SK-N-SH (cell line): ENCODE measurements at regions not wholly inside any gene's neighbourhood (a gene's known extent, or its start where the extent isn't known, plus 50 kb on each side); places are given as distances from the start of the nearest gene placed in this dataset.

Experiments used
- CTCF ChIA-PET: fragments of 300-600, 350-600 bp; formaldehyde crosslinking; extraction: SDS; loops from one replicate; lab custom pipeline; 2021; lab: Yijun Ruan, JAX
- POLR2A ChIA-PET: fragments of 350-600 bp; sonication (Branson Sonifier 250); formaldehyde crosslinking; extraction: SDS; loops from one replicate; lab custom pipeline; 2020; ENCODE audit warnings: antibody characterized with exemption, inconsistent platforms; lab: Yijun Ruan, JAX
- DNase-seq: peaks from one replicate; pipeline ENCODE4 v3.0.0; 2012
- H2AFZ ChIP-seq: fragments of 200-600 bp; sonication (generic); 2 replicates; pipeline ENCODE4 v1.8.1; 2016; ENCODE audit warnings: antibody characterized with exemption, mild to moderate bottlenecking, low read depth
- H3F3A ChIP-seq: fragments of 200-600 bp; sonication (generic); replicated peaks from 2 replicates; pipeline ENCODE3; 2016; ENCODE audit warnings: antibody characterized with exemption, mild to moderate bottlenecking; ENCODE audit not compliant: insufficient read depth
- H3K27ac ChIP-seq, 2 experiments: fragments of 200-500 bp in 1 of 2; fragments of 200-600 bp in 1 of 2; sonication (Bioruptor generic) in 1 of 2; sonication (generic), shearing (Covaris generic) in 1 of 2; 2 replicates each; pipeline versions ENCODE4 v1.5.1 to v1.6.1; 2014 to 2016; ENCODE audit warnings: low read depth in 2 of 2, inconsistent platforms in 1 of 2, low read length in 1 of 2, mild to moderate bottlenecking in 1 of 2, mixed read lengths in 1 of 2
- H3K27me3 ChIP-seq: fragments of 200-600 bp; sonication (generic), shearing (Covaris generic); 2 replicates; pipeline ENCODE4 v1.6.1; 2016; ENCODE audit warnings: mixed run types; ENCODE audit not compliant: insufficient read depth
- H3K36me3 ChIP-seq, 2 experiments: fragments of 200-500 bp in 1 of 2; fragments of 200-600 bp in 1 of 2; sonication (Bioruptor generic) in 1 of 2; sonication (generic) in 1 of 2; replicated peaks in 1 of 2; 2 replicates each; pipeline versions ENCODE3 to v1.5.1; 2014 to 2016; ENCODE audit warnings: low read length in 1 of 2, mild to moderate bottlenecking in 1 of 2; ENCODE audit not compliant: insufficient read depth in 2 of 2, control insufficient read depth in 1 of 2
- H3K4me1 ChIP-seq, 2 experiments: fragments of 200-500 bp in 1 of 2; fragments of 200-600 bp in 1 of 2; sonication (Bioruptor generic) in 1 of 2; sonication (generic), shearing (Covaris generic) in 1 of 2; 2 replicates each; pipeline versions ENCODE4 v1.5.1 to v1.6.1; 2014 to 2016; ENCODE audit warnings: low read depth in 1 of 2, low read length in 1 of 2, mixed run types in 1 of 2; ENCODE audit not compliant: insufficient read depth in 2 of 2, control insufficient read depth in 1 of 2
- H3K4me2 ChIP-seq: fragments of 200-600 bp; sonication (generic), shearing (Covaris generic); 2 replicates; pipeline ENCODE4 v1.6.1; 2017; ENCODE audit warnings: mixed run types
- H3K4me3 ChIP-seq, 2 experiments: fragments of 200-500 bp in 1 of 2; fragments of 200-600 bp in 1 of 2; sonication (Bioruptor generic) in 1 of 2; sonication (generic), shearing (Covaris generic) in 1 of 2; 2 replicates each; pipeline versions ENCODE4 v1.5.1 to v1.8.1; 2014 to 2016; ENCODE audit warnings: low read depth in 2 of 2, inconsistent platforms in 1 of 2, low read length in 1 of 2, mild to moderate bottlenecking in 1 of 2, mixed read lengths in 1 of 2, moderate library complexity in 1 of 2
- H3K79me2 ChIP-seq: fragments of 200-600 bp; sonication (generic); 2 replicates; pipeline ENCODE4 v1.8.1; 2017; ENCODE audit warnings: mild to moderate bottlenecking; ENCODE audit not compliant: insufficient read depth
- H3K9ac ChIP-seq: fragments of 200-600 bp; sonication (generic); 2 replicates; pipeline ENCODE4 v1.6.1; 2017; ENCODE audit warnings: mixed run types
- H3K9me2 ChIP-seq: fragments of 200-600 bp; sonication (generic); 2 replicates; pipeline ENCODE4 v1.6.1; 2017; ENCODE audit warnings: mixed run types
- H3K9me3 ChIP-seq: fragments of 200-600 bp; sonication (generic); 2 replicates; pipeline ENCODE4 v1.6.1; 2017; ENCODE audit warnings: mixed run types, mild to moderate bottlenecking, moderate library complexity
- H4K20me1 ChIP-seq: fragments of 200-600 bp; sonication (generic); 2 replicates; pipeline ENCODE4 v1.6.1; 2017; ENCODE audit warnings: mild to moderate bottlenecking, mixed run types; ENCODE audit not compliant: insufficient read depth
- ELF1 ChIP-seq: IDR thresholded peaks from 2 replicates; pipeline ENCODE4 v1.4.0; 2012
- EZH2phosphoT487 ChIP-seq: fragments of 200-600 bp; sonication (generic); IDR thresholded peaks from 2 replicates; pipeline ENCODE4 v1.6.1; 2017; ENCODE audit warnings: low read depth, mixed run types, mild to moderate bottlenecking, antibody characterized with exemption, moderate library complexity, borderline replicate concordance
- FOSL2 ChIP-seq: IDR thresholded peaks from 2 replicates; pipeline ENCODE4 v1.4.0; 2012; ENCODE audit warnings: low read depth, mild to moderate bottlenecking, moderate library complexity, borderline replicate concordance
- JUND ChIP-seq: IDR thresholded peaks from 2 replicates; pipeline ENCODE4 v1.4.0; 2012
- NFIC ChIP-seq: IDR thresholded peaks from 2 replicates; pipeline ENCODE4 v1.4.0; 2012; ENCODE audit warnings: borderline replicate concordance
- POLR2AphosphoS5 ChIP-seq: IDR thresholded peaks from 2 replicates; pipeline ENCODE4 v1.6.1; 2012; ENCODE audit warnings: low read depth, low read length
- RAD21 ChIP-seq: IDR thresholded peaks from 2 replicates; pipeline ENCODE4 v1.6.1; 2012; ENCODE audit warnings: mild to moderate bottlenecking, low read length
- RFX5 ChIP-seq: IDR thresholded peaks from 2 replicates; pipeline ENCODE4 v1.6.1; 2012; ENCODE audit warnings: mild to moderate bottlenecking, improper control_type of control experiment, low read length
- RXRA ChIP-seq: IDR thresholded peaks from 2 replicates; pipeline ENCODE4 v1.4.0; 2012; ENCODE audit warnings: low read depth, mild to moderate bottlenecking, borderline replicate concordance
- SIN3A ChIP-seq: IDR thresholded peaks from 2 replicates; pipeline ENCODE4 v1.6.1; 2012; ENCODE audit warnings: low read depth, mild to moderate bottlenecking, low read length, moderate library complexity, borderline replicate concordance
- SMC3 ChIP-seq: IDR thresholded peaks from 2 replicates; pipeline ENCODE4 v1.6.1; 2012; ENCODE audit warnings: low read depth, low read length, improper control_type of control experiment
- TCF12 ChIP-seq: IDR thresholded peaks from 2 replicates; pipeline ENCODE4 v1.4.0; 2012
- YY1 ChIP-seq: IDR thresholded peaks from 2 replicates; pipeline ENCODE4 v1.4.0; 2012; ENCODE audit warnings: low read depth, mild to moderate bottlenecking
- WGBS: methylation state at CpG from one replicate; pipeline ENCODE4 v1.1.6; 2017; ENCODE audit warnings: low lambda C conversion rate; 5-methylcytosine and 5-hydroxymethylcytosine counted together
- TF ChIP-seq, protein P1 (sequence below): IDR thresholded peaks from 2 replicates; pipeline ENCODE4 v1.4.0; 2012; ENCODE audit warnings: low read depth
- TF ChIP-seq, protein P2 (sequence below): IDR thresholded peaks from 2 replicates; pipeline ENCODE4 v1.4.0; 2012; ENCODE audit warnings: low read depth, borderline replicate concordance
- TF ChIP-seq, protein P3 (sequence below): fragments of 200-600 bp; sonication (generic); IDR thresholded peaks from 2 replicates; pipeline ENCODE4 v1.6.1; 2017; ENCODE audit warnings: antibody characterized with exemption, mild to moderate bottlenecking, moderate library complexity
- TF ChIP-seq, protein P4 (sequence below): IDR thresholded peaks from 2 replicates; pipeline ENCODE4; 2012

DNA sequence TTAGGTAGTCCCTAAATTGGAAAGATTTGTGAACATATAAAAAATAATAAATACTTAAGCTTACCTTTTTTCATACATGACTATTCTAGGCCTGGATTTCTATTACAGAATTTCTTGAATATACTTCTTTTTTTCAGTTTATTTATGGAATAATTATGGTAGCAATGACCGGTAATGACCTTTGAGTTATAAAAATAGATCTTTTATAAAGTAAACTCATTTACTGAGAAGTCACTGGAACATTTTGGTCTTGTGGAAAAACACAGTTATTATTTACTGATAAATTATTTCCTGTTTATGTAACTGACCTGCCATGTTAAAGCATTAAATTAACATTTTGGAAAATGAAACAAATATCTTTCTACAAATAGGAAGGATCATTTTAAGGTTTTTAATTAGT, 80.4 kb upstream of the RASGEF1B start:
- H3K9me2 ChIP-seq, result 0 out of 2 replicates have a peak, but pooled peaks cover 2% of the 10 kb centered on the region
- TF ChIP-seq, protein P1, sequence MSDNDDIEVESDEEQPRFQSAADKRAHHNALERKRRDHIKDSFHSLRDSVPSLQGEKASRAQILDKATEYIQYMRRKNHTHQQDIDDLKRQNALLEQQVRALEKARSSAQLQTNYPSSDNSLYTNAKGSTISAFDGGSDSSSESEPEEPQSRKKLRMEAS, result no peak
- TF ChIP-seq, protein P2, sequence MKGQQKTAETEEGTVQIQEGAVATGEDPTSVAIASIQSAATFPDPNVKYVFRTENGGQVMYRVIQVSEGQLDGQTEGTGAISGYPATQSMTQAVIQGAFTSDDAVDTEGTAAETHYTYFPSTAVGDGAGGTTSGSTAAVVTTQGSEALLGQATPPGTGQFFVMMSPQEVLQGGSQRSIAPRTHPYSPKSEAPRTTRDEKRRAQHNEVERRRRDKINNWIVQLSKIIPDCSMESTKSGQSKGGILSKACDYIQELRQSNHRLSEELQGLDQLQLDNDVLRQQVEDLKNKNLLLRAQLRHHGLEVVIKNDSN, result no peak
- TF ChIP-seq FOSL2, result no peak
- TF ChIP-seq, protein P3, sequence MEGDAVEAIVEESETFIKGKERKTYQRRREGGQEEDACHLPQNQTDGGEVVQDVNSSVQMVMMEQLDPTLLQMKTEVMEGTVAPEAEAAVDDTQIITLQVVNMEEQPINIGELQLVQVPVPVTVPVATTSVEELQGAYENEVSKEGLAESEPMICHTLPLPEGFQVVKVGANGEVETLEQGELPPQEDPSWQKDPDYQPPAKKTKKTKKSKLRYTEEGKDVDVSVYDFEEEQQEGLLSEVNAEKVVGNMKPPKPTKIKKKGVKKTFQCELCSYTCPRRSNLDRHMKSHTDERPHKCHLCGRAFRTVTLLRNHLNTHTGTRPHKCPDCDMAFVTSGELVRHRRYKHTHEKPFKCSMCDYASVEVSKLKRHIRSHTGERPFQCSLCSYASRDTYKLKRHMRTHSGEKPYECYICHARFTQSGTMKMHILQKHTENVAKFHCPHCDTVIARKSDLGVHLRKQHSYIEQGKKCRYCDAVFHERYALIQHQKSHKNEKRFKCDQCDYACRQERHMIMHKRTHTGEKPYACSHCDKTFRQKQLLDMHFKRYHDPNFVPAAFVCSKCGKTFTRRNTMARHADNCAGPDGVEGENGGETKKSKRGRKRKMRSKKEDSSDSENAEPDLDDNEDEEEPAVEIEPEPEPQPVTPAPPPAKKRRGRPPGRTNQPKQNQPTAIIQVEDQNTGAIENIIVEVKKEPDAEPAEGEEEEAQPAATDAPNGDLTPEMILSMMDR, result no peak
- no peak for TF ChIP-seq EZH2phosphoT487
- TF ChIP-seq POLR2AphosphoS5, result no peak
- TF ChIP-seq ELF1, result no peak
- TF ChIP-seq, protein P4, sequence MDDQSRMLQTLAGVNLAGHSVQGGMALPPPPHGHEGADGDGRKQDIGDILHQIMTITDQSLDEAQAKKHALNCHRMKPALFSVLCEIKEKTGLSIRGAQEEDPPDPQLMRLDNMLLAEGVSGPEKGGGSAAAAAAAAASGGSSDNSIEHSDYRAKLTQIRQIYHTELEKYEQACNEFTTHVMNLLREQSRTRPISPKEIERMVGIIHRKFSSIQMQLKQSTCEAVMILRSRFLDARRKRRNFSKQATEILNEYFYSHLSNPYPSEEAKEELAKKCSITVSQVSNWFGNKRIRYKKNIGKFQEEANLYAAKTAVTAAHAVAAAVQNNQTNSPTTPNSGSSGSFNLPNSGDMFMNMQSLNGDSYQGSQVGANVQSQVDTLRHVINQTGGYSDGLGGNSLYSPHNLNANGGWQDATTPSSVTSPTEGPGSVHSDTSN, result no peak
- no peak for TF ChIP-seq NFIC
- TF ChIP-seq TCF12, result no peak
- TF ChIP-seq RXRA, result no peak
- no peak for TF ChIP-seq YY1
- no peak for TF ChIP-seq JUND
- no peak for TF ChIP-seq SMC3
- TF ChIP-seq SIN3A, result no peak
- no peak for TF ChIP-seq RFX5
- TF ChIP-seq RAD21, result no peak
- H2AFZ ChIP-seq, result no peak overlapping the region
- H3K36me3 ChIP-seq, result no peaks in the 10 kb centered on the region
- no peaks in the 10 kb centered on the region for H3K9me3 ChIP-seq
- H3K27me3 ChIP-seq, result no peaks in the 10 kb centered on the region; the same call in 1 of the 2 replicates
- no peak overlapping the region for H3K9ac ChIP-seq
- POLR2A ChIA-PET, result no interaction called here
- no peaks in the 10 kb centered on the region for H3F3A ChIP-seq
- no peaks in the 10 kb centered on the region for H4K20me1 ChIP-seq
- H3K4me1 ChIP-seq, result no peaks in the 10 kb centered on the region
- no peak overlapping the region for H3K4me3 ChIP-seq
- no peak for DNase-seq
- 11% methylated on average over 1 of the region's 1 CpG for whole genome bisulfite sequencing
- H3K4me2 ChIP-seq, result no peak overlapping the region
- CTCF ChIA-PET, result interaction anchor here (0.7 kb wide), 1 partner anchor 12 kb away, joined by 3 read pairs; no protein-coding TSS in a partner anchor
- no peak overlapping the region for H3K27ac ChIP-seq
- H3K79me2 ChIP-seq, result no peaks in the 10 kb centered on the region
